ENCODE measurements at regions not wholly inside any gene's neighbourhood (a gene's known extent, or its start where the extent isn't known, plus 50 kb on each side); places are given as distances from the start of the nearest gene placed in this dataset.

- H3K4me1 Mint-ChIP-seq, result no peaks in the 10 kb centered on the region
- H3K4me1 ChIP-seq (ENCODE audit: insufficient read depth, low read length), result no peaks in the 10 kb centered on the region
- H3K9me3 Mint-ChIP-seq, result no peaks in the 10 kb centered on the region
- H3K27ac ChIP-seq (ENCODE audit: low read depth, low read length), result no peak overlapping the region
- H3K4me3 Mint-ChIP-seq, result no peak overlapping the region
- peaks cover 2% of the 10 kb centered on the region in 2 donors for H3K27me3 Mint-ChIP-seq
- H3K36me3 Mint-ChIP-seq, result no peaks in the 10 kb centered on the region
- H3K9me3 ChIP-seq (ENCODE audit: control insufficient read depth in 1 of 2, low read length in 2 of 2), result no peaks in the 10 kb centered on the region
- H3K27me3 ChIP-seq (ENCODE audit: insufficient read depth, low read length), result no peaks in the 10 kb centered on the region
- no peaks in the 10 kb centered on the region for H3K36me3 ChIP-seq (ENCODE audit: insufficient read depth, low read length)
- no peak for DNase-seq
- POLR2A ChIA-PET (ENCODE audit: partially characterized antibody), result no interaction called here
- intact Hi-C loops (cut with micrococcal nuclease), result no loop called here
- H3K27ac Mint-ChIP-seq, result no peak overlapping the region
- H3K4me3 ChIP-seq (ENCODE audit: low read length in 2 of 2), result no peak overlapping the region
- CTCF ChIA-PET (ENCODE audit: partially characterized antibody), result no interaction called here
These were observed 134.3 kb downstream of the RDH14 start for GRCh38 chr2:18426174-18426573.

DNA sequence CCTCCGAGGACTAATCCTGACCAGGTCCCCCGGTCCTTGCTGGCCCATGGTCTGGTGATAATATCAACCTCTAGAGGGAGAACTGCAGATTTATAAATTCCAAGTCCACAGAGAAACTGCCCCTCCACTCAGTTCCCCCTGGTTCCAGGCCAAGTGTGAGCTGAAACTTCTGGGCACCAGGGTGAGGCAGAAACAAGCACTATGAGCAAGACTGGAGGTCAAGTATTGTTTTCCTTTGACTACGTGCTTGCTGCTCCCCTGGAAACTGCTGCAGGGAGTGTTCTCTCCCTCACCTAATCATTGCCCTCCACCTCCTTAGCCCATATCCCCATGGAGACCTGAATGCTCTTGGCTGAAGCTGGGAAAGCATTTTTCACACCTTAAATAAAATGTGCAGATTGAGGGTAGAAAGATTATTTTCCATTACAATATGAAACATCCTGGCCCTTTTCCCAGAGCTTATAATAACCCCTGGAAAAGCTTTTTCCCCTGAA is 135.2 kb downstream of the RDH14 start:
- CTCF ChIA-PET (ENCODE audit: partially characterized antibody), result no interaction called here

GRCh38 chr2:18423636-18424035 is 136.8 kb downstream of the RDH14 start:
- no peak overlapping the region for H3K27ac ChIP-seq (ENCODE audit: low read depth, low read length)
- peaks cover 2% of the 10 kb centered on the region in 2 donors for H3K27me3 Mint-ChIP-seq
- H3K4me3 ChIP-seq (ENCODE audit: low read length in 2 of 2), result no peak overlapping the region
- no peaks in the 10 kb centered on the region for H3K4me1 Mint-ChIP-seq
- no peak overlapping the region for H3K27ac Mint-ChIP-seq
- POLR2A ChIA-PET (ENCODE audit: partially characterized antibody), result no interaction called here
- H3K36me3 ChIP-seq (ENCODE audit: insufficient read depth, low read length), result no peaks in the 10 kb centered on the region
- DNase-seq, result no peak
- H3K27me3 ChIP-seq (ENCODE audit: insufficient read depth, low read length), result no peaks in the 10 kb centered on the region
- H3K4me1 ChIP-seq (ENCODE audit: insufficient read depth, low read length), result no peaks in the 10 kb centered on the region
- no peaks in the 10 kb centered on the region for H3K9me3 ChIP-seq (ENCODE audit: control insufficient read depth in 1 of 2, low read length in 2 of 2)
- intact Hi-C loops (cut with micrococcal nuclease), result no loop called here
- H3K36me3 Mint-ChIP-seq, result no peaks in the 10 kb centered on the region
- CTCF ChIA-PET (ENCODE audit: partially characterized antibody), result interaction anchor here (0.6 kb wide), 1 partner anchor 90 kb away, joined by 3 read pairs; no protein-coding TSS in a partner anchor
- H3K9me3 Mint-ChIP-seq, result no peaks in the 10 kb centered on the region
- H3K4me3 Mint-ChIP-seq, result no peak overlapping the region

More for the DNA sequence above, 135.2 kb downstream of the RDH14 start:
- intact Hi-C loops (cut with micrococcal nuclease), result no loop called here
- Histone ChIP-seq H3K4me3 (ENCODE audit: low read length in 2 of 2) (no peak overlapping the region), H3K27me3 (ENCODE audit: insufficient read depth, low read length) (no peaks in the 10 kb centered on the region), H3K36me3 (ENCODE audit: insufficient read depth, low read length) (no peaks in the 10 kb centered on the region), H3K27ac (ENCODE audit: low read depth, low read length) (no peak overlapping the region), H3K4me1 (ENCODE audit: insufficient read depth, low read length) (no peaks in the 10 kb centered on the region), H3K9me3 (ENCODE audit: control insufficient read depth in 1 of 2, low read length in 2 of 2) (no peaks in the 10 kb centered on the region)
- Mint-ChIP-seq H3K4me1 (no peaks in the 10 kb centered on the region), H3K27me3 (peaks cover 2% of the 10 kb centered on the region in 2 donors), H3K36me3 (no peaks in the 10 kb centered on the region), H3K27ac (no peak overlapping the region), H3K9me3 (no peaks in the 10 kb centered on the region), H3K4me3 (no peak overlapping the region)
- DNase-seq, result no peak
- POLR2A ChIA-PET (ENCODE audit: partially characterized antibody), result no interaction called here

- Mint-ChIP-seq H3K27ac (no peak overlapping the region), H3K9me3 (no peaks in the 10 kb centered on the region), H3K27me3 (peaks cover 2% of the 10 kb centered on the region in 2 donors), H3K4me3 (no peak overlapping the region), H3K36me3 (no peaks in the 10 kb centered on the region), H3K4me1 (no peaks in the 10 kb centered on the region)
- no peak for DNase-seq
- H3K9me3 ChIP-seq (ENCODE audit: control insufficient read depth in 1 of 2, low read length in 2 of 2), result no peaks in the 10 kb centered on the region
- no peaks in the 10 kb centered on the region for H3K4me1 ChIP-seq (ENCODE audit: insufficient read depth, low read length)
- intact Hi-C loops (cut with micrococcal nuclease), result no loop called here
- ChIA-PET CTCF (ENCODE audit: partially characterized antibody) (interaction anchor here (0.7 kb wide), 1 partner anchor 14 kb away, joined by 3 read pairs; no protein-coding TSS in a partner anchor), POLR2A (ENCODE audit: partially characterized antibody) (no interaction called here)
- no peaks in the 10 kb centered on the region for H3K27me3 ChIP-seq (ENCODE audit: insufficient read depth, low read length)
- no peak overlapping the region for H3K4me3 ChIP-seq (ENCODE audit: low read length in 2 of 2)
- H3K27ac ChIP-seq (ENCODE audit: low read depth, low read length), result no peak overlapping the region
- H3K36me3 ChIP-seq (ENCODE audit: insufficient read depth, low read length), result no peaks in the 10 kb centered on the region
These were observed 137.9 kb downstream of the RDH14 start for GRCh38 chr2:18422432-18423165.

GRCh38 chr2:18413676-18414396 is 146.6 kb downstream of the RDH14 start:
- Mint-ChIP-seq H3K27me3 (peaks cover 2% of the 10 kb centered on the region in 2 donors), H3K27ac (no peak overlapping the region), H3K36me3 (no peaks in the 10 kb centered on the region), H3K4me1 (no peaks in the 10 kb centered on the region), H3K9me3 (no peaks in the 10 kb centered on the region), H3K4me3 (no peak overlapping the region)
- POLR2A ChIA-PET (ENCODE audit: partially characterized antibody), result no interaction called here
- Histone ChIP-seq H3K4me3 (ENCODE audit: low read length in 2 of 2) (no peak overlapping the region), H3K9me3 (ENCODE audit: control insufficient read depth in 1 of 2, low read length in 2 of 2) (no peaks in the 10 kb centered on the region), H3K27me3 (ENCODE audit: insufficient read depth, low read length) (no peaks in the 10 kb centered on the region), H3K4me1 (ENCODE audit: insufficient read depth, low read length) (no peaks in the 10 kb centered on the region), H3K36me3 (ENCODE audit: insufficient read depth, low read length) (no peaks in the 10 kb centered on the region), H3K27ac (ENCODE audit: low read depth, low read length) (no peak overlapping the region)
- intact Hi-C loops (cut with micrococcal nuclease), result no loop called here
- CTCF ChIA-PET (ENCODE audit: partially characterized antibody), result interaction anchor here (1.3 kb wide), 1 partner anchor 25 kb away, joined by 4 read pairs; no protein-coding TSS in a partner anchor
- DNase-seq, result no peak

DNA sequence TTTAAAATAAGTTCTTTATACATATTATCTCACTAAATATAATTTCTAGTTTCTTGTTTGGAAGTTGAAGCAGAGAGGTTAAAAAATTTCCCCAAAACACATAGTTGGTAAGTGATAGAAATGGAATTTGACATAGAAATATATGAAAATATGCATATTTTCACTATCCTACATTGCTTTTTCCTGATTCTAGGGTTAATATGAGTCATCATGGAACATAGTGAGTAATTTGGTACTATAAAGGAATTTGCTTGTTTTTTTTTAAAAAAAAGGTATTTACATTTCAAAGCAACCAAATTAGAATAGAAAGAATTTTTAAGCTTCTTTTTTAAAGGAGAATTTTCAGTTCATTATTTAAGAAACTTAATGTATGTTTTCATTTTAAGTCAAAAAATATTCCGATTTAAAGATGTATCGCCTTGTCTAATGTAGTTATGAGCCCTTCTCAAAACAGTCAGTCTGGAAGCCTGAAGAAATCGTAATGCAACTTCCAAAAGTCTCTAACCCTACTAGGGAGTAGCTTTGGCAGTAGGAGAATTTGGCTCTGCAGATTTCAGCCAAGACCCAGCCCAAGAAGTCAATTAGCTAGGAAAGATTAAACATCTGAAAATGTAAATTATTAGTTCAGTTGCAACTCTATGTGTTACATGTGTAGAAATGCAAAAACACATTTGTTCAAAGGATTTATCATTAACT is 147.3 kb downstream of the RDH14 start:
- no peaks in the 10 kb centered on the region for H3K4me1 Mint-ChIP-seq
- intact Hi-C loops (cut with micrococcal nuclease), result no loop called here
- POLR2A ChIA-PET (ENCODE audit: partially characterized antibody), result no interaction called here
- no peaks in the 10 kb centered on the region for H3K27me3 ChIP-seq (ENCODE audit: insufficient read depth, low read length)
- DNase-seq, result no peak
- CTCF ChIA-PET (ENCODE audit: partially characterized antibody), result interaction anchor here (1.3 kb wide), 1 partner anchor 25 kb away, joined by 4 read pairs; no protein-coding TSS in a partner anchor
- H3K9me3 Mint-ChIP-seq, result no peaks in the 10 kb centered on the region
- no peak overlapping the region for H3K4me3 Mint-ChIP-seq
- no peak overlapping the region for H3K27ac ChIP-seq (ENCODE audit: low read depth, low read length)
- no peaks in the 10 kb centered on the region for H3K4me1 ChIP-seq (ENCODE audit: insufficient read depth, low read length)
- H3K4me3 ChIP-seq (ENCODE audit: low read length in 2 of 2), result no peak overlapping the region
- H3K36me3 Mint-ChIP-seq, result no peaks in the 10 kb centered on the region
- H3K36me3 ChIP-seq (ENCODE audit: insufficient read depth, low read length), result no peaks in the 10 kb centered on the region
- H3K27me3 Mint-ChIP-seq, result peaks cover 2% of the 10 kb centered on the region in 2 donors
- H3K27ac Mint-ChIP-seq, result no peak overlapping the region
- no peaks in the 10 kb centered on the region for H3K9me3 ChIP-seq (ENCODE audit: control insufficient read depth in 1 of 2, low read length in 2 of 2)

- H3K36me3 Mint-ChIP-seq, result no peaks in the 10 kb centered on the region
- Histone ChIP-seq H3K36me3 (ENCODE audit: insufficient read depth, low read length) (no peaks in the 10 kb centered on the region), H3K9me3 (ENCODE audit: control insufficient read depth in 1 of 2, low read length in 2 of 2) (no peaks in the 10 kb centered on the region), H3K27me3 (ENCODE audit: insufficient read depth, low read length) (no peaks in the 10 kb centered on the region), H3K4me3 (ENCODE audit: low read length in 2 of 2) (no peak overlapping the region), H3K27ac (ENCODE audit: low read depth, low read length) (no peak overlapping the region), H3K4me1 (ENCODE audit: insufficient read depth, low read length) (no peaks in the 10 kb centered on the region)
- ChIA-PET CTCF (ENCODE audit: partially characterized antibody) (no interaction called here), POLR2A (ENCODE audit: partially characterized antibody) (no interaction called here)
- intact Hi-C loops (cut with micrococcal nuclease), result no loop called here
- no peaks in the 10 kb centered on the region for H3K4me1 Mint-ChIP-seq
- DNase-seq, result no peak
- H3K27ac Mint-ChIP-seq, result no peak overlapping the region
- H3K27me3 Mint-ChIP-seq, result peaks cover 2% of the 10 kb centered on the region in 2 donors
- H3K4me3 Mint-ChIP-seq, result no peak overlapping the region
- H3K9me3 Mint-ChIP-seq, result no peaks in the 10 kb centered on the region
These were observed 148.8 kb downstream of the RDH14 start for GRCh38 chr2:18411626-18412025.
